ENCODE measurements at regions not wholly inside any gene's neighbourhood (a gene's known extent, or its start where the extent isn't known, plus 50 kb on each side); places are given as distances from the start of the nearest gene placed in this dataset.

DNA sequence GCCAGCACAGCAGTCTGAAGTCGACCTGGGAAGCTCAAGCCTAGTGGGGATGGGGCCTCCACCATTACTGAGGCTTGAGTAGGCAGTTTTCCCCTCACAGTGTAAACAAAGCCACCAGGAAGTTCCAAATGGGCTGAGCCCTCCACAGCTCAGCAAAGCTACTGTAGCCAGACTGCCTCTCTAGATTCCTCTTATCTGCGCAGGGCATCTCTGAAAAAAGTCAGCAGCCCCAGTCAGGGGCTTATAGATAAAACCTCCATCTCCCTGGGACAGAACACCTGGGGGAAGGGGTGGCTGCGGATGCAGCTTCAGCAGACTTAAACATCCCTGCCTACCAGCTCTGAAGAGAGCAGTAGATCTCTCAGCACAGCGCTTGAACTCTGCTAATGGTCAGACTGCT, 218.4 kb upstream of the VRK2 start:
- no peak for DNase-seq

- DNase-seq = no peak
These were observed 211.9 kb upstream of the VRK2 start for GRCh38 chr2:57834666-57835065.

GRCh38 chr2:57842531-57842930, 204.1 kb upstream of the VRK2 start:
- no peak for DNase-seq

GRCh38 chr2:57843158-57843557, 203.4 kb upstream of the VRK2 start:
- no peak for DNase-seq

DNA sequence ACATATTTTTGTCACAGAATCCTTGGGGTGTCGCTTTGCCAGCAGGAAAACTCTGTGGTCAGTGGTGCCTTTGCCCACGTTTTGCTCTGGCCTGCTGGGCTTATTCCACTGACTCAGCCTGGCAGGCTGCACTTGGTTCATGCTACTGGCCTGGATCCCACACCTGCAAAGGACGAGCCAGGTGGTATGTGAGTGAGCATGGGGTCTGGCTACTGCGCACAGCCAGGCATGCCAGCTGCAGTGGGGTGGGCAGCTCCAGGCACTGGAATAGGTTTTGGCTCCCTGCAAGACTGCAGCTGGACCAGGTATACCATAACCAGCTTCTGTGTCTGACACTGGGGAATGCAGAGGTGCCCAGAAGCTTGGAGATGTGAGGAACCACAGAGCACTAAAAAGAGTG, 197.9 kb upstream of the VRK2 start:
- DNase-seq = no peak

- DNase-seq = no peak
These were observed 196.8 kb upstream of the VRK2 start for GRCh38 chr2:57849843-57850242.

DNA sequence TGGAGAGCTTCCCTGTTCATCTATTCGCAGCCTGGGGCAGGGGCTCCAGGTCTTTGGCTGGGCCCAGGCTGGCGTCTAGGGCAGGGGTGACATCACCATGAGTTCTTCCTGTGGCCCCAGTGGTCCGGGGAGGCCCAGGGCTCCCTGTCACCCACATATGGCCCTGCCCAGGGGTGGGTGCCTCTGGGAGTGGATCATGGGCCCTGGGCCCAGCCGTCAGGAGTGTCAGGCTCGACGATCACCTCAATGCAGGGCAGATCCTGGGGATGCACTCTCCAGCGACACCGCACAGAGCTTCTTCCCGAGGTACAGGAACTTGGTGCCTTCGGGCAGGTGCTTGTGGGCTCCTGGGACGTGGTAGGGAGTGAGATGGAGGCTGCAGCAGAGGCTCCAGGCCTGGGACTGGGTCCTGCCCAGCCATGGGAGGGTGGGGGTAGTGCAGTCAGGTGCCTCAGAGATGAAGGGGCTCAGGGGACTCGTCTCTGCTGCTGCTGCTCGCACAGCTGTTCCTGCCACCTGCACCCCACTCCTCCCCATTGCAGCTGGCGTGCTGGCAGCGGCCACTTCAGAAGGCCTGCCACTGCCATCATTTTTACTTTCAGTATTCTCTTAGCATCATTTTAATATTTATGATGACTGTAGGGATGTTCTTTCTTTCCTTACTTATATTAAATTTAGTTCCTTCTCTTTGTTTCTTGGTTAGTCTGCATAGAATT, 196.0 kb upstream of the VRK2 start:
- DNase-seq = no peak

DNA sequence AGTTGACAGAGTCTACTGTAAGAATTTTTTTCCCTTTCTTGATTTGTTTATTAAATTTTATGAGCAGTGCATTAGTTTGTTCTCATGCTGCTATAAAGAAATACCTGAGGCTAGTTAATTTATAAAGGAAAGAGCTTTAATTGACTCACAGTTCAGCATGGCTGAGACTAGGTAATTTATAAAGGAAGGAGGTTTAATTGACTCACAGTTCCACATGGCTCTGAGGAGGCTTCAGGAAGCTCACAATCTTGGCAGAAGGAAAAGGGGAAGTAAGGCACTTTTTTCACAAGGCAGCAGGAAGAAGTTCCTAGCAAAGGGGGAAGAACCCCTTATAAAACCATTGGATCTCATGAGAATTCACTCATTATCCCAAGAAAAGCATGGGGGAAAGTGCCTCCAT, 191.4 kb upstream of the VRK2 start:
- DNase-seq = no peak

DNA sequence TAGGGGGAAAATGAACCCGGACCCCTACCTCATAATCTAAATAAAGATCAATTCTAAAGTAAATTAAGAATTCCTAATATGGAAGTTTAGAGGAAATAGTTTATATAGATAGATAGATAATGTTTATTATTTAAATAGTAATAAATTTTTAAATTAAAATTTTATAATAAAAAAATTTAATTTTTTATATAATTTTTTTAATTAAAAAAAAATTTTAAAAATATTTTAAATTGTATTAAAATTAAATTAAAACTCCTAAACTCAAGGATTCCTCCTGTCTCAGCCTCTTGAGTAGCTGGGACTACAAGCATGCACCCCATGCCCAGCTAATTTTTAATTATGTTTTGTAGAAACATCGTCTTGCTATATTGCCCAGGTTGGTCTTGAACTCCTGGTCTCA, 186.9 kb upstream of the VRK2 start:
- no peak for DNase-seq

DNA sequence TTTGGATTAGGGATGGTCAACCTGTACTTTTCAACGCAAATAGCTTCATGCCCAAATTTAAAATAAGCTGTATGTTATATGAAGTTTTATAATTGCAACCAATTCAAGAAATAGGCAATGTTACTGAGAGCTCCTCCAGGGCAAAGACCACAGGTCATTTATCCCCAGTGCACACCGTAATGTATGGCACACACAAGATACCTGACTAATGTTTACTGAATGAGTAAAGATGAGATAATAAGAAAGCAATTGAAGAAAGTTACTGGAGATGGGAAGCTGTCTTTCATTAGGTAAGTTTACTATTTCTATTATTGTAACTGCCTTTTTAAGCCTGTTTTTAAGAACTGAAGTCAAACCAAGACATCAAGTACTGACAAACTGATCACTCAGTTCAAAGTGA, 184.5 kb upstream of the VRK2 start:
- DNase-seq = no peak

GRCh38 chr2:57862727-57863126, 183.9 kb upstream of the VRK2 start:
- DNase-seq = no peak

DNA sequence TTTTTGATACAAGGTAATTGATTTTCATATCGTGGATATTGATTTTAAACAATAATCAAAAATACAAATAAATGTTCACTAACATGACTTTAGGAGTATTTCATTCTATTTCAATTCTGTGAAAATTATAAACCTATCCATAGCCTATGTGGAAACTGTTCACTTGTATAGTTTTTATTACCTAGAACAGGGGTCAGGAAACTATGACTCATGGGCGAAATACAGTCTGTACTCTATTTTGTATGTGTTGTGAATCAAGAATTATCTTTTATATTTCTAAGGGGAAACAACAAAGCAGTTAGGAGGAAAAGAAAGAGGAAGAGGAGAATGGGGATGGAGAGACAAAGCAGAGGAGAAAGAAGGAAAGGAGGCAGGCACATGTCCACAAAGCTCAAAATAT, 181.7 kb upstream of the VRK2 start:
- no peak for DNase-seq

GRCh38 chr2:57867730-57868129, 178.9 kb upstream of the VRK2 start:
- DNase-seq = no peak

- DNase-seq = no peak
These were observed 177.9 kb upstream of the VRK2 start for GRCh38 chr2:57868619-57869139.

GRCh38 chr2:57869758-57870344, 176.8 kb upstream of the VRK2 start:
- DNase-seq = no peak

GRCh38 chr2:57876313-57876712, 170.3 kb upstream of the VRK2 start:
- DNase-seq = no peak

DNA sequence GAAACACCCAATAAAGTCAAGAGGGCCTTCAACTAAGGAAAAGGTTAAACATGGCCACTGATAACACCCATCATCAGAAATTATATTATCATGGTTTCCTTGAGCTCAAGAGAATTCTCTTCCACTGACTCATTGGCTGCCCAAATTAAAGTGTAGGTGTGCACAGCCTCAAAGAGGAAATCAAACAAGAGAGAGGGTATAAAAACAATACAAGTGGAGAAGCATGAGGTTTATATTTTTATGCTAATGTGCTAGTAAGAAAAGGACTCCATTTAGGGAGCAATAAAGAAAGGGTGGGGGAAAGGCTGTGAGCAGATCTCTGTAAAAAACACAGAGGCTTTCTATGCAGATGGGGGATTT, 168.8 kb upstream of the VRK2 start:
- no peak for DNase-seq

- DNase-seq = no peak
These were observed 168.3 kb upstream of the VRK2 start for GRCh38 chr2:57878171-57878865.

GRCh38 chr2:57878866-57879210, 167.8 kb upstream of the VRK2 start:
- no peak for DNase-seq

DNA sequence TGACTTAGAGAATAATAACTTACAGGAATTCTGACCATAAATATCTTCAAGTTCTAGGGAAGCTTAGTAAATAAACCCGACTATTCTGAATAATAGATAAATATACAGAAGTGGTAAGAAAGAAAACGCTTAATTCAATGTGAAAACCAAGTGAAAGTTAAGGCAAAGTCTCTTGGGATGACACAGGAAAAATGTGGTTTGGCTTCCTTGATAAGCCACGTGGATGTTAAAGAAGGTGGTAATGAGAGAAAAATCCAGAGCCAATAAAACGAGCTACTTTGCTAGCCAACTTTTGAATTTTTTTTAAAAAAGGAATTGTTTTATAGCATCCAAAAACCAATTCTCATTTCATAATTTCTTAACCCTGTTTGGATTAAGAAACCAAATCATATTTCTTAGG, 166.2 kb upstream of the VRK2 start:
- DNase-seq = no peak

DNA sequence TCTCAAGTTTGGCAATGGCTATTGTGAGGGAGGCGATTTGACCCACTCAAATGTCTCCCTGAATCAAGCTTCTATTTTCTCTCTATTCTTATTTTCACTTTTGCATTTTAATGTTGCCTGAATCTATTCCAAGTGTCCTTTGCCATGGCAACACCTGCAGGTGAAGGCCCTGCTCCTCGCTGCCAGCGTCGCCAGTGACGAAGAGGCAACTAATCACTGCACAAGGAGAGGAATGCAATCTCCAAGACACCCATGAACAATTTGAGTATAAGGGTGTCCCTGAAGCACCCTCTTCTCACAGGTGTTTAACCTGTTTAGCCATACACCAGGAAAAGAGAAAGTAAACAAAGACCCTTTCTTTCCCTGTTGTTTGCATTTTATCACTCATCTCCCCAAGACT, 165.6 kb upstream of the VRK2 start:
- no peak for DNase-seq

GRCh38 chr2:57881998-57882888, 164.4 kb upstream of the VRK2 start:
- no peak for DNase-seq
